CD14-positive monocyte (primary cell): ENCODE measurements at regions not wholly inside any gene's neighbourhood (a gene's known extent, or its start where the extent isn't known, plus 50 kb on each side); places are given as distances from the start of the nearest gene placed in this dataset.

Source experiments
- DNase-seq, 3 donors: peaks; one replicate each; pipeline ENCODE4 v3.0.0-alpha.2; 2011 to 2022
- H2AFZ ChIP-seq: 2 replicates; pipeline ENCODE4 v1.6.0; 2012; ENCODE audit warnings: mild to moderate bottlenecking, low read depth, low read length, inconsistent platforms; ENCODE audit not compliant: insufficient read depth, poor library complexity, severe bottlenecking
- H3K27ac ChIP-seq, 2 donors: 1 replicate in 1 of 2; 2 replicates in 1 of 2; pipeline ENCODE4 v1.5.1; 2012 to 2013; ENCODE audit warnings: low read length in 2 of 2, control low read depth in 1 of 2, inconsistent platforms in 1 of 2, low read depth in 1 of 2, mild to moderate bottlenecking in 1 of 2
- H3K27me3 ChIP-seq, 2 donors: one replicate each; pipeline versions ENCODE4 v1.6.0 to v1.6.1; 2011 to 2013; ENCODE audit warnings: low read length in 2 of 2; ENCODE audit not compliant: control insufficient read depth in 2 of 2, insufficient read depth in 2 of 2
- H3K36me3 ChIP-seq, 2 donors: replicated peaks in 1 of 2; 1 replicate in 1 of 2; 2 replicates in 1 of 2; pipeline versions ENCODE4 v1.5.1 to v1.6.1; 2012 to 2013; ENCODE audit warnings: low read length in 2 of 2, control low read depth in 1 of 2, inconsistent platforms in 1 of 2, mild to moderate bottlenecking in 1 of 2; ENCODE audit not compliant: insufficient read depth in 2 of 2, control insufficient read depth in 1 of 2
- H3K4me1 ChIP-seq, 2 donors: 1 replicate in 1 of 2; 2 replicates in 1 of 2; pipeline versions ENCODE4 v1.5.1 to v1.6.1; 2012 to 2013; ENCODE audit warnings: low read length in 2 of 2, control low read depth in 1 of 2, inconsistent platforms in 1 of 2, mild to moderate bottlenecking in 1 of 2, moderate library complexity in 1 of 2; ENCODE audit not compliant: insufficient read depth in 2 of 2, control insufficient read depth in 1 of 2
- H3K4me2 ChIP-seq: replicated peaks from 2 replicates; pipeline ENCODE3; 2012; ENCODE audit warnings: low read length, moderate library complexity, mild to moderate bottlenecking; ENCODE audit not compliant: poor library complexity, severe bottlenecking; ENCODE audit errors: extremely low read depth
- H3K4me3 ChIP-seq, 3 experiments: fragments of 200-600 bp in 1 of 3; sonication (generic) in 1 of 3; replicated peaks in 1 of 3; 1 replicate in 2 of 3; 2 replicates in 1 of 3; pipeline ENCODE4 v1.5.1; 2011 to 2013; ENCODE audit warnings: low read length in 3 of 3, mild to moderate bottlenecking in 3 of 3, control low read depth in 2 of 3, low read depth in 2 of 3, inconsistent platforms in 1 of 3, moderate library complexity in 1 of 3
- H3K79me2 ChIP-seq: 2 replicates; pipeline ENCODE4 v1.6.0; 2012; ENCODE audit warnings: mild to moderate bottlenecking, control low read depth, inconsistent platforms, low read length, moderate library complexity; ENCODE audit not compliant: insufficient read depth
- H3K9ac ChIP-seq: 2 replicates; pipeline ENCODE4 v1.6.0; 2017; ENCODE audit warnings: low read length, mild to moderate bottlenecking; ENCODE audit not compliant: insufficient read depth, poor library complexity, severe bottlenecking
- H3K9me3 ChIP-seq, 2 donors: replicated peaks in 1 of 2; 1 replicate in 1 of 2; 2 replicates in 1 of 2; pipeline versions ENCODE4 v1.5.1 to v1.6.1; 2012 to 2013; ENCODE audit warnings: low read length in 2 of 2, control low read depth in 1 of 2; ENCODE audit not compliant: control insufficient read depth in 1 of 2, insufficient read depth in 1 of 2
- H4K20me1 ChIP-seq: 2 replicates; pipeline ENCODE4 v1.6.0; 2012; ENCODE audit warnings: mild to moderate bottlenecking, low read length, control low read depth, moderate library complexity; ENCODE audit not compliant: insufficient read depth
- H3K27ac Mint-ChIP-seq, 7 donors: one replicate each; pipeline ENCODE4 v1.8.0; 2020; ENCODE audit warnings: mild to moderate bottlenecking in 7 of 7, mixed read lengths in 7 of 7, moderate library complexity in 6 of 7, inconsistent platforms in 2 of 7
- H3K27me3 Mint-ChIP-seq, 3 donors: one replicate each; pipeline ENCODE4 v1.8.0; 2021 to 2022; ENCODE audit warnings: low read depth in 3 of 3, mild to moderate bottlenecking in 3 of 3, mixed read lengths in 3 of 3, moderate library complexity in 3 of 3, inconsistent platforms in 1 of 3
- H3K36me3 Mint-ChIP-seq, 2 donors: one replicate each; pipeline ENCODE4 v1.8.0; 2020; ENCODE audit warnings: mixed read lengths in 2 of 2, inconsistent platforms in 1 of 2, mild to moderate bottlenecking in 1 of 2
- H3K4me1 Mint-ChIP-seq: one replicate; pipeline ENCODE4 v1.8.0; 2020; ENCODE audit warnings: mild to moderate bottlenecking, mixed read lengths
- H3K4me3 Mint-ChIP-seq, 2 donors: one replicate each; pipeline ENCODE4 v1.8.0; 2020; ENCODE audit warnings: mild to moderate bottlenecking in 2 of 2, mixed read lengths in 2 of 2, moderate library complexity in 1 of 2
- H3K9me3 Mint-ChIP-seq, 7 donors: one replicate each; pipeline ENCODE4 v1.8.0; 2020 to 2022; ENCODE audit warnings: mixed read lengths in 7 of 7, mild to moderate bottlenecking in 6 of 7, moderate library complexity in 6 of 7, inconsistent platforms in 2 of 7
- WGBS: methylation state at CpG from one replicate; pipeline ENCODE4 v1.1.5; 2013; ENCODE audit warnings: missing lambda C conversion rate; ENCODE audit not compliant: insufficient coverage; 5-methylcytosine and 5-hydroxymethylcytosine counted together
- intact Hi-C, 2 donors: fragments of 100-400 bp; cut with micrococcal nuclease; formaldehyde crosslinking; loops; one replicate each; pipeline versions ENCODE4 v1.15.0 to v1.15.1; 2023
- TF ChIP-seq, protein P1 (sequence below): fragments of 200-600 bp; IDR thresholded peaks from one replicate; pipeline ENCODE4 v1.8.0; 2022; ENCODE audit warnings: antibody characterized with exemption, mild to moderate bottlenecking

DNA sequence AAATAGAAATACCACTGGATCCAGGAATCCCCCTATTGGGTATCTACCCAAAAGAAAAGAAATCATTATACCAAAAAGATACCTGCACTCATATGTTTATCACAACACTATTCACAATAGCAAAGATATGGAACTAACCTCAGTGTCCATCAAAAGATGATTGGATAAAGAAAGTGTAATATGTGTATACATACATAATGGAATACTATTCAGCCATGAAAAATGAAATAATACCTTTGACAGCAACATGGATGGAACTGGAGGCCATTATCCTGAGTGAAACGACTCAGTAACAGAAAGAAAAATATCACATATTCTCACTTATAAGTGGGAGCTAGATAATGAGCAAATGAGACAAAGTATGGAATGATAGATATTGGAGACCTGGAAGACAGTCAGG is 74.2 kb upstream of the TLR3 start:
- no peak overlapping the region for H3K4me3 Mint-ChIP-seq

DNA sequence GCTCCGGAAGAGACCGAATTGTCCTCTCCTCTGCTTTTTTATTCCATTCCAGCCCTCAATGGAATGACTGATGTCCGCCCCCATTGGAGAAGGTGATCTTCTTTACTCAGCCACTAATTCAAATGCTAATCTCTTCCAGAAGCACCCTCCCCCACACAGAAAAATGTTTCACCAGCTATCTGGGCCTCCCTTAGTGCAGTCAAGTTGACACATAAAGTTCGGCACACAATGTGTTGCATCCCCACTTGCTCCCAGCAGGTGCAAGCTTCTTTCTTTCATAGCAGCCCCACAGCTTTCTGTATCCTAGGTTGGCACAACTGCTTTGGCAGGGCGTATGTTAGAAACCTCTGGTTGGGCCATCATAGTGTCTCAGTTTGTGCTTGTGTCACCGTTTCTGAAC is 73.3 kb upstream of the TLR3 start:
- Mint-ChIP-seq H3K27me3 (peaks cover 0 to 2% (median 2%) of the 10 kb centered on the region in 3 donors), H3K9me3 (peaks cover 0 to 2% (median 1%) of the 10 kb centered on the region in 7 donors), H3K27ac (no peak overlapping the region), H3K4me1 (no peaks in the 10 kb centered on the region), H3K4me3 (no peak overlapping the region), H3K36me3 (no peaks in the 10 kb centered on the region)
- H4K20me1 ChIP-seq = no peaks in the 10 kb centered on the region
- intact Hi-C loops = no loop called here
- no peak overlapping the region for H3K4me2 ChIP-seq
- WGBS = 98% methylated on average over 5 of the region's 6 CpGs
- DNase-seq = no peak
- no peaks in the 10 kb centered on the region for H3K4me1 ChIP-seq
- no peak overlapping the region for H2AFZ ChIP-seq
- no peak overlapping the region for H3K27ac ChIP-seq
- H3K27me3 ChIP-seq = no peaks in the 10 kb centered on the region
- H3K36me3 ChIP-seq = no peaks in the 10 kb centered on the region
- TF ChIP-seq, protein P1, sequence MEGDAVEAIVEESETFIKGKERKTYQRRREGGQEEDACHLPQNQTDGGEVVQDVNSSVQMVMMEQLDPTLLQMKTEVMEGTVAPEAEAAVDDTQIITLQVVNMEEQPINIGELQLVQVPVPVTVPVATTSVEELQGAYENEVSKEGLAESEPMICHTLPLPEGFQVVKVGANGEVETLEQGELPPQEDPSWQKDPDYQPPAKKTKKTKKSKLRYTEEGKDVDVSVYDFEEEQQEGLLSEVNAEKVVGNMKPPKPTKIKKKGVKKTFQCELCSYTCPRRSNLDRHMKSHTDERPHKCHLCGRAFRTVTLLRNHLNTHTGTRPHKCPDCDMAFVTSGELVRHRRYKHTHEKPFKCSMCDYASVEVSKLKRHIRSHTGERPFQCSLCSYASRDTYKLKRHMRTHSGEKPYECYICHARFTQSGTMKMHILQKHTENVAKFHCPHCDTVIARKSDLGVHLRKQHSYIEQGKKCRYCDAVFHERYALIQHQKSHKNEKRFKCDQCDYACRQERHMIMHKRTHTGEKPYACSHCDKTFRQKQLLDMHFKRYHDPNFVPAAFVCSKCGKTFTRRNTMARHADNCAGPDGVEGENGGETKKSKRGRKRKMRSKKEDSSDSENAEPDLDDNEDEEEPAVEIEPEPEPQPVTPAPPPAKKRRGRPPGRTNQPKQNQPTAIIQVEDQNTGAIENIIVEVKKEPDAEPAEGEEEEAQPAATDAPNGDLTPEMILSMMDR = no peak
- no peaks in the 10 kb centered on the region for H3K79me2 ChIP-seq
- H3K9me3 ChIP-seq = no peaks in the 10 kb centered on the region
- H3K4me3 ChIP-seq = no peak overlapping the region
- H3K9ac ChIP-seq = no peak overlapping the region

More for the DNA sequence above, 74.2 kb upstream of the TLR3 start:
- Histone ChIP-seq H3K4me3 (no peak overlapping the region), H3K79me2 (no peaks in the 10 kb centered on the region), H3K4me2 (no peak overlapping the region), H3K27me3 (no peaks in the 10 kb centered on the region), H3K27ac (no peak overlapping the region), H3K4me1 (no peaks in the 10 kb centered on the region), H3K36me3 (no peaks in the 10 kb centered on the region), H3K9me3 (no peaks in the 10 kb centered on the region), H4K20me1 (no peaks in the 10 kb centered on the region), H2AFZ (no peak overlapping the region), H3K9ac (no peak overlapping the region)
- no CpG with 5 or more reads among the region's 1 CpG for WGBS
- H3K27me3 Mint-ChIP-seq = peaks cover 0 to 2% (median 2%) of the 10 kb centered on the region in 3 donors
- no peaks in the 10 kb centered on the region for H3K4me1 Mint-ChIP-seq
- no peaks in the 10 kb centered on the region for H3K36me3 Mint-ChIP-seq
- intact Hi-C loops = no loop called here
- no peak overlapping the region for H3K27ac Mint-ChIP-seq
- peaks cover 0 to 4% (median 1%) of the 10 kb centered on the region in 7 donors for H3K9me3 Mint-ChIP-seq
- TF ChIP-seq, protein P1 = no peak
- no peak for DNase-seq
